Psoas muscle (tissue), 7 donors: ENCODE measurements at regions not wholly inside any gene's neighbourhood (a gene's known extent, or its start where the extent isn't known, plus 50 kb on each side); places are given as distances from the start of the nearest gene placed in this dataset.
A peak's percentile ranks its signal among the peaks of the same experiment; 100 is the strongest.

Experiments used
- ATAC-seq, 4 donors: fragments of 200-7000 bp; cut with Tn5 transposase; one replicate each; pipeline ENCODE4 v1.9.1; 2020; ENCODE audit warnings: moderate library complexity in 3 of 4, mild to moderate bottlenecking in 2 of 4
- DNase-seq, 2 donors: peaks; one replicate each; pipeline ENCODE4 v3.0.0-alpha.2; 2020
- H3K27ac ChIP-seq: fragments of 200-600 bp; one replicate; pipeline ENCODE4 v1.8.0; 2022
- H3K27me3 ChIP-seq, 3 donors: fragments of 200-600 bp in 1 of 3; one replicate each; pipeline versions ENCODE4 v1.6.1 to v1.8.0; 2013 to 2022; ENCODE audit warnings: low read length in 2 of 3, mild to moderate bottlenecking in 2 of 3, moderate library complexity in 1 of 3; ENCODE audit not compliant: insufficient read depth in 3 of 3
- H3K36me3 ChIP-seq, 2 donors: fragments of 200-600 bp in 1 of 2; one replicate each; pipeline versions ENCODE4 v1.6.1 to v1.8.0; 2013 to 2022; ENCODE audit warnings: low read depth in 1 of 2, mild to moderate bottlenecking in 1 of 2, moderate library complexity in 1 of 2; ENCODE audit not compliant: insufficient read depth in 1 of 2
- H3K4me1 ChIP-seq: fragments of 200-600 bp; one replicate; pipeline ENCODE4 v1.8.0; 2022
- H3K4me3 ChIP-seq: fragments of 200-600 bp; one replicate; pipeline ENCODE4 v1.8.0; 2022; ENCODE audit warnings: mild to moderate bottlenecking
- H3K9me3 ChIP-seq: fragments of 200-600 bp; one replicate; pipeline ENCODE4 v1.8.0; 2022
- WGBS, 3 donors: extraction: QIAGEN DNeasy Blood & Tissue Kit; methylation state at CpG; one replicate each; pipeline versions ENCODE4 v1.1.6 to v1.1.7; 2013; 5-methylcytosine and 5-hydroxymethylcytosine counted together
- intact Hi-C, 2 donors: fragments of 100-400 bp; cut with DNase I; formaldehyde crosslinking; loops; one replicate each; pipeline versions ENCODE4 v1.11.0 to v1.14.2; 2022
- TF ChIP-seq, protein P1 (sequence below): fragments of 200-600 bp; IDR thresholded peaks from one replicate; pipeline ENCODE4 v1.8.0; 2022; ENCODE audit warnings: antibody characterized with exemption
- donor health status: healthy with polysubstance abuse.
- donor health status: DM: no; HTN: no; CAD: no; lungs with moderate emphysema.
- donor health status: Bipolar disorder and iron deficiency.
- donor health status: healthy.
- donor health status: DM: yes; HTN: yes; CAD: no.
- donor health status: DM: no; HTN: no; CAD: no.
- donor health status: DM: yes; HTN: yes; CAD: no.

DNA sequence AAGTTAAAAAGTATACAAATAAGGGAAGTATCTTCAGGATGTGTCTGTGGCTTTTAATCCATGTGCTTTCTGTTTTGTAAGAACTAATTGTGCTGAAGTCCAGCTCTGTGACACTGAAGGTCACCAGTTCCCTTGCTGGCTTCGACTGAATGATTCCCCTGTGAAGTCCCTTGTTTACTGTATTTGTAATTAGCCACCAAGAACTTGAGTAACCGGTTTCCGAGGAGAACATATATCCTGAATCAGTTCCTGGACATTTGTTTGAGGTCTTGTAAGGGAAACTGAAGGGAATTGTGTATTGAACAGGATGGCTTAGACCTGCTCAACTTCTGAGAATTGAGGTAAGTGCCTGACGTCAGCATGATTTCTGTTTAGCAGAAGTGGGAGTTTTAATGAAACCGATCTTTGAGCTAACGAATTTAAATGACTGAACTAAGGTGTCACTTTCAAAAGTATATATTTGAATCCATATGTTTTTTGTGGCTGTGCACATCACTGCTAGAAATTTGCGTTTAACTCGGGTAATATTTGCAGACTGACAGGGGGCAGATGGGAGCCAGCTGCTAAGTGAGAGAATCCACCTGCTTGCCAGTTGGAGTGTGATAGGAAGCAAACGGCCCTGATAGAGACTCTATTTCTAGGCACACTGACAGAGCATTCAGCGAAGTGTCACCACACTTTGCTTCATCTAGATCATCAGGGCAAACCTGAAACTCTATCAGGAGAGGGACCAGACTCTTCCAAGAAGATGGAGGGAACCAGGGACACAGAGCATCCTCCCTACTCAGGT, 530.0 kb downstream of the RFC3 start:
- intact Hi-C loops: no loop called here
- Histone ChIP-seq H3K4me3 (no peak overlapping the region), H3K9me3 (no peaks in the 10 kb centered on the region), H3K27ac (no peak overlapping the region), H3K36me3 (no peaks in the 10 kb centered on the region), H3K27me3 (no peaks in the 10 kb centered on the region), H3K4me1 (no peaks in the 10 kb centered on the region)
- TF ChIP-seq, protein P1, sequence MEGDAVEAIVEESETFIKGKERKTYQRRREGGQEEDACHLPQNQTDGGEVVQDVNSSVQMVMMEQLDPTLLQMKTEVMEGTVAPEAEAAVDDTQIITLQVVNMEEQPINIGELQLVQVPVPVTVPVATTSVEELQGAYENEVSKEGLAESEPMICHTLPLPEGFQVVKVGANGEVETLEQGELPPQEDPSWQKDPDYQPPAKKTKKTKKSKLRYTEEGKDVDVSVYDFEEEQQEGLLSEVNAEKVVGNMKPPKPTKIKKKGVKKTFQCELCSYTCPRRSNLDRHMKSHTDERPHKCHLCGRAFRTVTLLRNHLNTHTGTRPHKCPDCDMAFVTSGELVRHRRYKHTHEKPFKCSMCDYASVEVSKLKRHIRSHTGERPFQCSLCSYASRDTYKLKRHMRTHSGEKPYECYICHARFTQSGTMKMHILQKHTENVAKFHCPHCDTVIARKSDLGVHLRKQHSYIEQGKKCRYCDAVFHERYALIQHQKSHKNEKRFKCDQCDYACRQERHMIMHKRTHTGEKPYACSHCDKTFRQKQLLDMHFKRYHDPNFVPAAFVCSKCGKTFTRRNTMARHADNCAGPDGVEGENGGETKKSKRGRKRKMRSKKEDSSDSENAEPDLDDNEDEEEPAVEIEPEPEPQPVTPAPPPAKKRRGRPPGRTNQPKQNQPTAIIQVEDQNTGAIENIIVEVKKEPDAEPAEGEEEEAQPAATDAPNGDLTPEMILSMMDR: no peak
- WGBS, 3 donors: 48 to 52% (median 49%) methylated on average over 10 of the region's 10 CpGs
- DNase-seq (no peak), ATAC-seq (no peak)

DNA sequence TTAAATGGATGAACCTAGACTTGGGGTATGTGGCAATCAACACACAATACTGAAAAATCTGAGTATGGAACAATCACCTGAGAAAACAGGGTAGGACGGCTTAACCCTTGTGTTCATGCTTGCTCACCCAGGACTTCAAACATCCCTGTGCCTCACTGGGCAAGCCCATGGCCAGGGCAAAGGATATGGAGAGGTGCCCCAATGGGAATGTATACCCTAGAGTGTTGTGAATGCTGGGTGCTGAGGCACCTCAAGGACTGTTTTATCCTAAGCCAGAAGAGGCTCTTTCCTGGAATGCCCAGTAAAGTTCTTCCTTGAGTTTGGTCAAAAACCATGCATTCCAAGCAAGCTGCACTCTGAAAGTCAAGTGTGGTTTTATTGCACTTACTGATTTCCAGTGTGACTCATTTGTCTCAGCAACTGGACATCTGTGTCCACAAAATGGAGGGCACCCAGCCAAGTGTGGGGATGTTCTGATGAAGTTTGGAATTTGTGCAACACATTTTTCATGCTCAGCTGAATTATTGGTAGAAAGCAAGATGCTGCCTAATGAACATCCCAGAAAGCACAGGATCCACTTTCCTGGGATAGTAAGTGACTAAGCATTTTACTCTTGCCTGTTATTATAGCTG, 531.3 kb downstream of the RFC3 start:
- ATAC-seq (peak in 1 of 4 donors; percentile 27), DNase-seq (peak; percentile 52 to 79)
- no peaks in the 10 kb centered on the region for H3K9me3 ChIP-seq
- H3K27me3 ChIP-seq: no peaks in the 10 kb centered on the region
- 71 to 83% (median 74%) methylated on average over 1 of the region's 1 CpG for WGBS, 3 donors
- H3K4me3 ChIP-seq: no peak overlapping the region
- no peak overlapping the region for H3K27ac ChIP-seq
- no peaks in the 10 kb centered on the region for H3K36me3 ChIP-seq
- TF ChIP-seq, protein P1: no peak
- intact Hi-C loops: no loop called here
- no peaks in the 10 kb centered on the region for H3K4me1 ChIP-seq

DNA sequence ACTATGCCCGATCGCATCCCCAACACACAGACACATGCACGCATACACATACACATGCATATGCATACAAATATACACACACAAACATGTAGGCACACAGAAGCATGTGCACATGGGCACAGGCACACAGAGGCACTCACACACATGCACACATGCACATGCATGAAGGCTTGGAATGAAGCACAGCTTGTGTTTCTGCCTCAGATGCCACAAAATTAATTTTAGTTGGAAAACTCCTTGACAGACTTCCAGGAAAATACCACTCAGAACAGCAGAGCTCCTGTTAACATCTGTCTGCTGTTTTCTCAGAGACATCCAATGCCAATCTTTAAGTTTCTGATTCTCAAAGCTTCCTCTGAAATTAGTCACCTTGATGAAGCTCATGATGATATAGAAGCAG, 532.7 kb downstream of the RFC3 start:
- DNase-seq: no peak
- no peak for ATAC-seq
- TF ChIP-seq, protein P1: no peak
- H3K4me3 ChIP-seq: no peak overlapping the region
- intact Hi-C loops: no loop called here
- no peaks in the 10 kb centered on the region for H3K4me1 ChIP-seq
- H3K27me3 ChIP-seq: no peaks in the 10 kb centered on the region
- H3K36me3 ChIP-seq: no peaks in the 10 kb centered on the region
- H3K27ac ChIP-seq: no peak overlapping the region
- 80 to 86% (median 82%) methylated on average over 3 of the region's 3 CpGs for WGBS, 3 donors
- H3K9me3 ChIP-seq: no peaks in the 10 kb centered on the region

DNA sequence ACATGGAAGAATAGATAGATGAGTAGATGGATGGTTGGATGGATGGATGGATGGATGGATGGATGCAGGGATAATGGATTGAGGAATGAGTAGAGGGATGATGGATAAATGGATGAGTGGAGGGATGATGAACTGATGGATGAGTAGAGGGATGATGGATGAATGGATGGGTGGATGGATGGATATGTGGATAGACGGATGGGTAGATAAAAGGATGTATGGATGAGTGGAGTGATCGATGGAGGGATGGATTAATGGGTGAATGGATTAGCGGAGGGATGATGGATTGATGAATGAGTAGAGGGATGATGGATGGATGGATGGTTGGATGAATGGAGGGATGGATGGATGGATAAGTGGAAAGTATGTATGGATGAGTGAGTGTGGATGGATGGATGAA, 533.2 kb downstream of the RFC3 start:
- intact Hi-C loops: no loop called here
- no peak overlapping the region for H3K4me3 ChIP-seq
- ATAC-seq (no peak), DNase-seq (no peak)
- H3K27ac ChIP-seq: no peak overlapping the region
- WGBS, 3 donors: 98 to 99% (median 98%) methylated on average over 3 of the region's 3 CpGs
- no peaks in the 10 kb centered on the region for H3K36me3 ChIP-seq
- no peaks in the 10 kb centered on the region for H3K4me1 ChIP-seq
- H3K9me3 ChIP-seq: no peaks in the 10 kb centered on the region
- H3K27me3 ChIP-seq: no peaks in the 10 kb centered on the region
- TF ChIP-seq, protein P1: no peak
